ENCODE measurements at regions not wholly inside any gene's neighbourhood (a gene's known extent, or its start where the extent isn't known, plus 50 kb on each side); places are given as distances from the start of the nearest gene placed in this dataset.

DNA sequence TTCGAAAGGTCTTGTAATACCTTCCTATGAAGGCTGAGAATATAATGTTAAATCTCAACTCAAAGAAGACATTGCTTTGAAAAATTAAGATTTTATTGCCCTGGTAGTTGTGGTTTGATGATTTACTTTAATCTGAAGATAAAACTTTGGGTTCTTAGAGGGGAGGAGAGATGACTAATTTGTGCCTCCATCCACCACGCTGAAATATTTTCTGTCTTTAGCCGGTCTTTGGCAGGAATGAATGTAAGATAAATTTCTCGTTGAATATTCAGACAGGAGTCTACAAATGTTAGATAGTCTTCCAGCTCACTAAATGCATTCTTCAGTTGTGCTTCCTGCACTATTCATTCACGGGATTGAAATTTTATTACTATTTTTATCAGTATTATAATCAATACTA lies 844.3 kb upstream of the NR2F2 start:
- intact Hi-C loops (cut with DNase I) = no loop called here
- no peak for DNase-seq
- Histone ChIP-seq H3K27me3 (no peaks in the 10 kb centered on the region), H3K36me3 (no peaks in the 10 kb centered on the region), H3K4me3 (no peak overlapping the region), H3K4me1 (no peaks in the 10 kb centered on the region), H3K27ac (no peak overlapping the region), H3K9me3 (peaks cover 0 to 3% (median 0%) of the 10 kb centered on the region in 3 donors)
- WGBS, 2 donors = 80% methylated on average over 5 of the region's 5 CpGs
- TF ChIP-seq, protein P1, sequence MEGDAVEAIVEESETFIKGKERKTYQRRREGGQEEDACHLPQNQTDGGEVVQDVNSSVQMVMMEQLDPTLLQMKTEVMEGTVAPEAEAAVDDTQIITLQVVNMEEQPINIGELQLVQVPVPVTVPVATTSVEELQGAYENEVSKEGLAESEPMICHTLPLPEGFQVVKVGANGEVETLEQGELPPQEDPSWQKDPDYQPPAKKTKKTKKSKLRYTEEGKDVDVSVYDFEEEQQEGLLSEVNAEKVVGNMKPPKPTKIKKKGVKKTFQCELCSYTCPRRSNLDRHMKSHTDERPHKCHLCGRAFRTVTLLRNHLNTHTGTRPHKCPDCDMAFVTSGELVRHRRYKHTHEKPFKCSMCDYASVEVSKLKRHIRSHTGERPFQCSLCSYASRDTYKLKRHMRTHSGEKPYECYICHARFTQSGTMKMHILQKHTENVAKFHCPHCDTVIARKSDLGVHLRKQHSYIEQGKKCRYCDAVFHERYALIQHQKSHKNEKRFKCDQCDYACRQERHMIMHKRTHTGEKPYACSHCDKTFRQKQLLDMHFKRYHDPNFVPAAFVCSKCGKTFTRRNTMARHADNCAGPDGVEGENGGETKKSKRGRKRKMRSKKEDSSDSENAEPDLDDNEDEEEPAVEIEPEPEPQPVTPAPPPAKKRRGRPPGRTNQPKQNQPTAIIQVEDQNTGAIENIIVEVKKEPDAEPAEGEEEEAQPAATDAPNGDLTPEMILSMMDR (IDR thresholded peaks at IDR 0.05) = no peak
- TF ChIP-seq POLR2A (IDR thresholded peaks at IDR 0.05) = no peak

DNA sequence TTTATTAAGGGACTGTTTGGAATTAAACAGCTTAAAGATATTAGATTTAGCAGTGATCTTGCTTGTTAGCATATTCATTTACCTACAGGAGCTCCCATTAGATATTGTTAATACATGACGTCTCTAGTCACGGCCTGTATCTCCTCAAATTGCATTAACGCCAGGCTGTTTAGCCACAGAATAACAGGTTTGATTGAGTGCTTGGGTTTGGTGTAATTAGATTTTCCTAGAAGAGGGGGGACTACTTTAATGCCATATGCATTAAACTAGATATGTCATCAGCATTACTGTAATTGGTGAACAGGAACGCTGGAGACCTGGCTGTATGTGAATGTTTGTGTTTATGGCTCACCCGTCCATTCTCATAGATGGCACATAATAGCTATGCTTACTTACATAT lies 841.4 kb upstream of the NR2F2 start:
- Histone ChIP-seq H3K27ac (no peak overlapping the region), H3K27me3 (no peaks in the 10 kb centered on the region), H3K9me3 (peaks cover 0 to 3% (median 0%) of the 10 kb centered on the region in 3 donors), H3K4me1 (no peaks in the 10 kb centered on the region), H3K36me3 (no peaks in the 10 kb centered on the region), H3K4me3 (no peak overlapping the region)
- no peak for DNase-seq
- WGBS, 2 donors = 76 to 97% methylated on average over 5 of the region's 5 CpGs
- intact Hi-C loops (cut with DNase I) = no loop called here
- TF ChIP-seq, protein P1 (IDR thresholded peaks at IDR 0.05) = no peak
- no peak for TF ChIP-seq POLR2A (IDR thresholded peaks at IDR 0.05)

DNA sequence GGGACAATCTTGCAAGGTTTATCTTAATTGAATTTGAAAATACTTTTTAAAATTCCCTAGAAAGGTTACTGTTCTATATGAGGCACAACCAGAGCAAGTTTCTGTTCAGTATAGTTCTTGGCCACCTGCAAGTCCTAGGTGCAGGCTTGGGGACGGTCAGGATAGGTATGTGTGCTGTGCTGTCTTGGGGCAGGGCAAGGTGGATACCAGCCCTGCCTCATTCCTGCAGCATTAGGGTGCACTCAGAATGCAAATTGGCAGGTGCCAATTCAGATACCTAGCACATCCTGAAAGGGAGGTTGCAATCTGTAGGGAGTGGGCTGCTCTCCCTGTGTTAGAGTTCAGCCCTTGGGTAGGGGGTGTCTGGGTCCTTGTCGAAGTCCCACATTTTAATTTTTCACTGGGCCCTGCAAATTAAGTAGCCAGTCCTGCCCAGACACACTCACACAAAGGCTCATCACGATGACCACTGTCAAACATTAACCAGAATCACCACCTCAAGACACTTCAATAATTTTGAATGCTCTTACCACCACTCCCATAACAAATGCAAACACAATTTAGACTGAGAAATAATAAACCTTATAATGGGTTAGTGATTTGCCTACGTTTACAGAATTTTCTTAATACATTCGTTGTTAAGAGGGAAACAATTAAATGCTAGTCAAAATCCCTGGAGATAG lies 838.0 kb upstream of the NR2F2 start:
- intact Hi-C loops (cut with DNase I) = no loop called here
- Histone ChIP-seq H3K4me1 (peaks cover 0 to 11% (median 0%) of the 10 kb centered on the region in 3 donors), H3K9me3 (no peaks in the 10 kb centered on the region), H3K27me3 (peaks cover 0 to 22% (median 0%) of the 10 kb centered on the region in 4 donors), H3K36me3 (no peaks in the 10 kb centered on the region), H3K4me3 (no peak overlapping the region), H3K27ac (no peak overlapping the region)
- TF ChIP-seq, protein P1 (IDR thresholded peaks at IDR 0.05) = no peak
- no peak for TF ChIP-seq POLR2A (IDR thresholded peaks at IDR 0.05)
- no peak for DNase-seq
- 61 to 69% methylated on average over 3 to 4 of the region's 5 CpGs for WGBS, 2 donors

DNA sequence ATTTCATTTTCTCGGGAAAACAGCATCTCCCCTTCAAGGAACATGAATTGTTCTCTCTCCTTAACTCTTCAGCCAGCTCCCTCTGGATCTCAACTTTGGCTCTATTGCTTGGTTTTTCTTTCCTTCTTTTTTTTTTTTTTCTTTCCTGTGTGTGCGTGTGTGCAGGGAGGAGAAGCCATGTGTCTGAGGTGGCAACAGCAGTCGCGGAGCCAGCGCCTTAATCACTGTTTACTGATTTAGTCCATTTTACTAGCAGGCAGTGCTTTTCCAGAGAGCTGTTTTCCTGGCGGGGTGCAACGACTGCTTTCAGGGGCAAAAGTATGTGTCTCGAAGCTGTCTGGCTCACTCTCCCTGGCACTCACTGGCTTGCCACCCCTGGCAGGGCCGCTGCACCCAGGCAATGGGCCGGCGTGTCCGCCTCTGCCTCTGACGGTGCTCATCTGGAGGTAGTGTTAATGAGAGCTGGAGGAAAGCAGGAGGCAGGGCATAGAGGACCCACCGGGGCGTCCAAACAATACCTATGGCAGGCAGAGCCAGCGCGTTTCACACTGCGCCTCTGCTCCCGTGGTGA lies 835.4 kb upstream of the NR2F2 start:
- intact Hi-C loops (cut with DNase I) = no loop called here
- Histone ChIP-seq H3K36me3 (no peaks in the 10 kb centered on the region), H3K4me3 (peak overlapping the region in 1 of 4 donors; percentile 15), H3K4me1 (peaks cover 0 to 11% (median 0%) of the 10 kb centered on the region in 3 donors), H3K27ac (peak overlapping the region in 1 of 4 donors; percentile 18), H3K27me3 (peaks cover 0 to 27% (median 0%) of the 10 kb centered on the region in 4 donors), H3K9me3 (no peaks in the 10 kb centered on the region)
- TF ChIP-seq POLR2A (IDR thresholded peaks at IDR 0.05) = no peak
- no peak for DNase-seq
- 30 to 46% methylated on average over 12 to 14 of the region's 19 CpGs for WGBS, 2 donors

DNA sequence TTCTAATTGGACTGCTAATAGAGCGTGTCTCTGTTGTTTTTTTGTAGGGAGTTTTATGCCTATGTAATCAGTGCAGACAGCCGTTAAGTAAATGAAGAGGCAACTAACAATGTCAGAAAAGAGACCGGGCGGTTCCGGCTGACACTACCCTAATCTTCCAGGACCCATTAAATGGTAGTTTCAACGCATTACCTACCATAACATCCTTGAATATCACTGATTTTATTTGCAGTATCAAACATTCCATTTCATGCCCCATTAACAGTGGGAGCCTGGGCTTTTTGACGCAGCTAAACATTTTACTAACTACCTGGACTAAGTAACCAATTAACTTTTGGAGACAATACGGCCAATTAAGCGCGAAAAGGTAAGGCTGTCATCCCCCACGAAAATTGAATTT lies 832.9 kb upstream of the NR2F2 start:
- Histone ChIP-seq H3K27ac (no peak overlapping the region), H3K4me1 (peaks cover 0 to 11% (median 0%) of the 10 kb centered on the region in 3 donors), H3K4me3 (no peak overlapping the region), H3K27me3 (peaks cover 0 to 31% (median 0%) of the 10 kb centered on the region in 4 donors), H3K9me3 (no peaks in the 10 kb centered on the region), H3K36me3 (no peaks in the 10 kb centered on the region)
- TF ChIP-seq, protein P1 (IDR thresholded peaks at IDR 0.05) = no peak
- TF ChIP-seq POLR2A (IDR thresholded peaks at IDR 0.05) = no peak
- intact Hi-C loops (cut with DNase I) = no loop called here
- WGBS, 2 donors = 86 to 90% methylated on average over 11 of the region's 11 CpGs
- no peak for DNase-seq
